ENCODE measurements at regions not wholly inside any gene's neighbourhood (a gene's known extent, or its start where the extent isn't known, plus 50 kb on each side); places are given as distances from the start of the nearest gene placed in this dataset.
"Not testable (repeated sequence)": the region's sequence is repeated elsewhere in the genome, so short reads cannot be mapped to it uniquely, and the experiment has no call there.

DNA sequence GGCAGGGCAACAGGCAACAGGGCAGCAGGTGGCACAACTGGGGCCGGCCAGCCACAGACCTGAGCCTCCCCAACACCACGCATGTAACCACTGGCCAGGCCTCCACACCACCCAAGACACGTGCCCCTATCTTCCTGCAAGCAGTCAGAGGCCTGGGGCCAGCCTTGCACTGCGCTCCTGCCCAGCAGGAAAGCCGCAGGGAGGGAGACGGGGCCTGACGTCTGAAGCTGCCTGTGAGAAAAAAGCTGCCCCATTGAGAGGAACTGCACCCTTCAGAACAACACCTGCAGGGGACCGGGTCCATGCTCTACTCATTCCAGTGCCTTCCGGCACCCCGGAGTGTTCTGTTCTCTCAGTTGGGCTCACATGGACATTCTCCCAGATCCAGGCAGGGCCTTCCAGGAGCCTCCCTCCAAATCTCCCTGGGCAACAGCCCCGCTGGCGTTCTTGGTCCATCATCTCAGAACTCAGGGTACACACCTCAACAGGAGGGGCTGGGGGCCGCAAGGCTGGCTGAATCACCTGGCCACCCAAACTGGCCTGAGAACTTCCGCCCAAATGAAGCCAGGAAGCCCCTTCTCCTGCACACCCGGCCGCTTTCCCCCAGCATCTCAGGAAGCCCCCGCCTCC lies 5403.6 kb upstream of the TPTE start:
- DNase-seq (ENCODE audit: low read depth); H3K4me3 ChIP-seq (ENCODE audit: low read depth, low read length): not testable (repeated sequence)

DNA sequence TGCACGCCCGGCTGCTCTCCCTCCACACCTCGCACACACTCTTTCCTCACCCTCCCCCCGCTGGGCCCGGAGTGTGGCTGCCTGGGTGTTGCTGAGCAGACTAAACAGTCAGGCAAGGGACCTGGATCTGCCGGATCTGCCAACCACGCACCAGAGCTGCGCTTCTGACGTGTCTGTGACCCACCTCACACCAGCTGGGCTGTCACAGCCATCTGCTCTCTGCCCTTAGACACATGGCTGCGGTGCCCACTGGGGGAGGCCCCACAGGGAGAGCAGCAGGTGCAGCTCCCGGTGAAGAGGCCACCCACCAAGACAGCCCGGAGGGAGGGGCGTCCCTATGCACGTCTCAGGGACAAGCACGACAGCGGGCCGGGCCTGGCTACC lies 5403.1 kb upstream of the TPTE start:
- not testable (repeated sequence) for DNase-seq (ENCODE audit: low read depth)

DNA sequence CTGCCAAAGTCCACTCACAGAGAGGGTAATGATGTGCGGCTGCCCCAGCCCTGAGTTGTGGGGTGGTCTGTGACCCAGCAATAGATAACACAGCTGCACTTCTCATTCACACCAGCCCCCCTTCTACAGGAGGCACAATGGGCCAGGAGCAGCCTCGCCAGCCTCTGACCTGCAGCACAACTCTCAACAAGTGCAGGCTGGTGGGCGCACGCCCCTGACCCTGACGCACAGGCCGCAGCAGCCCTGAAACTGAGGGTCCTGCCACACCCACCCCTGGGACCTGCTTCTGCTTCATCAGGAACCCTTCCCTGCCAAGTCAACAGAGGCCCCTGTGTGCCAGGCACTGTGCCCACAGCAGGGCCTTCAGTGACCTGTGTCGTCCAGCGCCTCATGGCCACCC lies 5402.2 kb upstream of the TPTE start:
- H3K4me3 ChIP-seq (ENCODE audit: low read depth, low read length); DNase-seq (ENCODE audit: low read depth): not testable (repeated sequence)

More for the DNA sequence above, 5403.1 kb upstream of the TPTE start:
- H3K4me3 ChIP-seq (ENCODE audit: low read depth, low read length) = not testable (repeated sequence)

DNA sequence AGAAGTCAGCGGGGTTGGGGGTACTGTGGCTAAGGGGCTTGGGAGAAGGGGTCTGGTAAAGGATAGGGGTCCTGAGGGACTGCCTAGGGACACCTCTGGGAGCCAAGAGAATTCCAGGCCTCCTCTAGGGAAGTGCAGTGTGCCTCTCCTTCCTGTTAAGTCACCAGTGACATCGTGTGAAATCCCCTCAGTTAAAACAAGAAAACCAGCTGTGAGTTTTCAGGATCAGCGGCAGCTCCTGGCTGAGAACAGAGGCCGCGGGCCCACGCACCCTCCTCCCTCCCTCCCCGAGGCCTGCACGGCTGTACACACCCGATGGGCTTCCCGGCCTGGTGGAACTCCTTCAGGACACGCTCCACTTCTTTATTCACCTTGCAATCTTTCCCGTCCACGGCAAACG lies 5400.0 kb upstream of the TPTE start:
- H3K4me3 ChIP-seq (ENCODE audit: low read depth, low read length); DNase-seq (ENCODE audit: low read depth): not testable (repeated sequence)

DNA sequence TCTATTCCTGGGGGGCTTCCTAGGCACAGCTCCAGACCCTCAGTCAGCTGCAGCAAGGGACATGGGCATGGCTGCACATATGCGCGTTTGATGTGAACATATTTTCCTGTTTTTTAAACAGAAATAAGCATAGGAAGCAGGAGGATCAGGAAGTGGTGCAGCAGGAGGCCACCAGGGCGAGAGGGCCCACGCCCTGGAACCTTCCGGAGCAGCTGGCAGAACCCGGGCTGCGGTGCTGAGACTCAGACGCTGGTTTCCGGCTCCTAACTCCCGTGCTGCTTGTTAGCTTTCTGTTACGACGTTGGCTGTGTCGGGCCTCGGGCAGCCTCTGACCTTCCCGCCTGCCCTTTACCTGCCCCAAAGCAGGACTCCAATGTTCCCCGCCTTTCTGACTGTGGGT lies 5399.5 kb upstream of the TPTE start:
- H3K4me3 ChIP-seq (ENCODE audit: low read depth, low read length); DNase-seq (ENCODE audit: low read depth): not testable (repeated sequence)

DNA sequence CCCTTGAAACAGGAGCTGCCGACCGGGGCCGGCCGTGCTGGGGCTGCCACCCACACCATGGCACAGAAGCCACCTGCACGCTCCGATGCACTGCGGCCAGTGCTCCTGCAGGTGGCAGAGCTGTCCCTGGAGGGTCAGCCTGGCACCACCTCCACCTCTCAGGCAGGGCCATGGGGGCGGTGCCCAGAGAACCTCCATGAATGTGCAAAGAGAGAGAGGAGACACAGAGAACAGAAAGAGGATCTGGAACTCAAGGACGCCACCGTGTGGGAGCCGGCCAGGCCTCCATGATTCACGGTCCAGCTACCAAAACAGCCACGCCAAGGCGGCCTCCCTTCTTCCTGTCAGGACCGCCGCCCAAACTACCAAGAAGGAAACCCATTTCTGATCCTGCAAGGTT lies 5397.7 kb upstream of the TPTE start:
- not testable (repeated sequence) for H3K4me3 ChIP-seq (ENCODE audit: low read depth, low read length); DNase-seq (ENCODE audit: low read depth)

DNA sequence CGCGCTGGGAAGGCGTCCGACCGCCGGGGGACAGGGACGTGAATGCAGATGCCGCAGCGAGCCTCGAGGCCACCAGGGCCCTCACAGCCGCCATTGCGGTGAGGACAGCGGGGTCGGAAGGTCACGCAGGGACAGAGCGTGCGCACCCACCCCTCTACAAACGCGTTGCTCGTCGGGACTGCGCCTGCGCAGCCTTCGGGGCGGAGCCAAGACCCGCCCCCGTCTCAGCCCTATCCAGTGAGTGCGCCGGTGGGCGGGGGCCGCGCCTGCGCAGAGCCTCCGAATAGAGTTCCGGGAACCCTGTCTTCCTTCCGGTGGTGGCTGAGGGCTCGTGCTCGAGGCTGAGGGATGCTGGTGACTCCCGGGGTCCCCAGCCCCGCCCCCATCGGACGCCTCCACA lies 5393.1 kb upstream of the TPTE start:
- peak; percentile 20 for DNase-seq (ENCODE audit: low read depth)
- H3K4me3 ChIP-seq (ENCODE audit: low read depth, low read length) = peak overlapping the region; percentile 40

DNA sequence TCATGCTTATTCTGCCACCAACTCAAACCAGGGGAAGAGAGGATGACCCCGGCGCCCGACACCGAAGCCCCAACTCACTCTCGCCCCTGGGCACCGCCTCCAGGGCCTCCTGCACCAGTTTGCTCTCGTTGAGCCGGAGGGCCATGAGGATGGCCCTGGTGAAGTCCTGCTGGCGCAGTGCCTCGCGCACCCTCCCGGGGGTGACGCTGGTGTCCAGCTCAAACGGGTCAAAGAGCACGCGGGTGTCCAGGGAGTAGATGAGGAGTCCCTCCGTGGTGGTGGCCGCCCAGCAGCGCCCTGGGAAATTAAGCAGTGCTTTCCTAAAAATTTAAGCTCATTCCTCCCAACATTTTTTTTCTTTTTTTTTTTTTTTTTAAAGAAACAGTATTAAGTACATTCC lies 5387.6 kb upstream of the TPTE start:
- DNase-seq (ENCODE audit: low read depth); H3K4me3 ChIP-seq (ENCODE audit: low read depth, low read length): not testable (repeated sequence)

DNA sequence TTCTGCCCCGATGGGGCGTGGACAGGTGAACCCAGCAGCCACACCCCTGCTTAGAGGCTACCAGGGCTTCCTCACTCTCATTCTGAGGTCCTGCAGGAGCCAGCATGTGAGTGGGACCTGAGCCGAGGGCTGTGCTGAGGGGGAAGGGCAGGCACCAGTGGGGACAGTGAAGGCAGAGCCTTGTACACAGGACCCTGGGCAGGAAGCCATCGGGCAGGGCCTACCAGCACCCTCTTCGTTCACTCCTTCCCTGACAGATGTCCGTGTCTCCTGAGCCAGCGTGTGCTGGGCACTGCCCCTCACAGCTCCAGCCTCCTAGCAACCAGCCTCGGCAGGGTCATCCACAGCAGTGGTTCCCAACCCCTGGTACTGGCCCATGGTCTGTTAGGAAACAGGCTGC lies 5385.0 kb upstream of the TPTE start:
- not testable (repeated sequence) for H3K4me3 ChIP-seq (ENCODE audit: low read depth, low read length); DNase-seq (ENCODE audit: low read depth)

DNA sequence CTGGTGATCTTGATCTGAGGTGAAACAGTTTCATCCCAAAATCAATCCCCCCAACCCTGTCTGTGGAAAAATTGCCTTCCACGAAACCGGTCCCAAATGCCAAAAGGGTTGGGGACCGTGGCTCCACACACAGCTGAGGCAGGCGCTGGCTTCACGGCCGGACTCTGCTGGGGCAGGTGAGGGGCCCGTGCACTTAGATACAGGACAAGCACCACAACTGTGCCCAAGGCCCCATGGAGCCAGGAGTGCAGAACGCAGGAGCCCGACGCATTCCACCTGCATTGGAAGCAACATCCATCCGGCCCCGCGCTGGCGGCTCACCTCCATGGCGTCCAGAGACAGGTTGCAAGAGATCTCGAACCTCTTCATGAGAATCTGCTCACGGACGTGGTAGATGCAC lies 5384.4 kb upstream of the TPTE start:
- H3K4me3 ChIP-seq (ENCODE audit: low read depth, low read length); DNase-seq (ENCODE audit: low read depth): not testable (repeated sequence)

DNA sequence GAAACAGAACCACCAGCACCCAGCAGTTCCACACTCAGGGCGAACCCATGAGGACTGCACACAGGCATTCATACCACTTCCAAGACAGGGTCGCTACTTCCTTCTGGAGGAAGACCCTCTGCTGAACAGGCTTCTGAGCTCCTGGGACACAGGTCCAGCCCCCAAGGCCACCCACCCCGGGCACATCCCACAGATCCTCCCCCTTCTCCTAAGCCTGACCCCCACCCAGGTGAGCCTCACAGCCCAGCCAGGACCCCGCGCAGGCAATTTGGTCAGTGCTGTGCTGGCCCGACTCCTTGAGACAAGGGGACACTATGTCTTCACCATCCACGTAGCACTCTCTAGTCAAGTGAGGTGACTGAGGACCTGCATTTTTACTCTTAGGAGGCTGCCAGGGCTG lies 5382.7 kb upstream of the TPTE start:
- not testable (repeated sequence) for DNase-seq (ENCODE audit: low read depth); H3K4me3 ChIP-seq (ENCODE audit: low read depth, low read length)

DNA sequence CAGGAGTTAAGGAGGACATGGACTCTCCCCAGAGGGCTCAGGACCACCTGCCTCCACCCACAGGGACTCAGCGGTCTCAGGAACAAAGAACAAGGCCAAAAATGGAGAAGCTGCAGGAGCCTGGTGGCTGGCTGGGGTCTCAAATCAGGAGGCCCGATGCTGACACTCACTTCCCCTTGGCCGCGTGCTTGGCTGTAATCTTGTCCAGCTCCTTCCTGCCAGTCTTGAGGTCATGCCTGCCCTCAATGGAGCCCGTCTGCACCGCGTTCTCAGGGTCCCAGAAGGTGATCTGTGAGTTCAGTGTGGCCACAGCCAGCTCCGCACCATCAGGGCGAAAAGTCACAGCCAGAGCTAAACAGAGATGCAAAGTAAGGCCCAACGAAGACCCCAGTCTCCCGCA lies 5381.9 kb upstream of the TPTE start:
- not testable (repeated sequence) for DNase-seq (ENCODE audit: low read depth); H3K4me3 ChIP-seq (ENCODE audit: low read depth, low read length)

DNA sequence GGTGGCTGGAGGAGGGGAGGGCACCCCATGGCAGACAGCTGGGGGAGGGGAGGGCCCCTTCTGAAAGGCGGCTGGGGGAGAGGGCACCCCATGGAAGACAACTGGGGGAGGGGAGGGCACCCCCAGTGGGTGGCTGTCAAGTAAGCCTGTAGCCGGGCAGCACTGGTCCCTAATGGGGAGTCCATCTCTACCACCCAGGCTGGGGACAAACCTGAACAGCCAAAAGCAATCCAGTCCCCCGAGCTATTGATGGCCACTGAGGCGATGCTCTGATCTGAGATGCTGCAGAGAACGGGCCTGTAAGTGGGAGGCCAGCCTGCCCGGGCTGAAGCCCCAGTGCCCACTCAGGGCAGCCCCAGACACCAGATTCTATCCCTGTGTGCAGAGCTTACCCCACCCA lies 5378.4 kb upstream of the TPTE start:
- not testable (repeated sequence) for DNase-seq (ENCODE audit: low read depth); H3K4me3 ChIP-seq (ENCODE audit: low read depth, low read length)

DNA sequence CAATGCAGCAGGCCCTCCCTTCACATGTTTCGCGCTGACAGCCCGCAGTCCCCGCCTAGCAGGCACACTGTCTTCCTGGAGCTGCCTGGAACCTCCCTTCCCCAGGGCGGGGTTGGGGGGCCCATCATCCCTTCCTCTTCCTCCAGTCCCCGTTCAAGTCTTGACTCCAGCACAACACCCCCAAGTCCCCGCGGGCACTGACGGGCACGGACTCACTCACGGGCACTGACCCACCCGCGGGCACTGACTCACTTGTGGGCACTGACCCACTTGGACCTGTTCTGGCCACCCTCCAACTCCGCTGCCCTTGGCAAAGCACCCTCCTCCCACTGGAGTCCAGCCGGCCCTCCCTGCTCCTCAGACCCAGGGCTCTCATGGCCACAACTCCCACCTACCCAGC lies 5376.7 kb upstream of the TPTE start:
- H3K4me3 ChIP-seq (ENCODE audit: low read depth, low read length); DNase-seq (ENCODE audit: low read depth): not testable (repeated sequence)

DNA sequence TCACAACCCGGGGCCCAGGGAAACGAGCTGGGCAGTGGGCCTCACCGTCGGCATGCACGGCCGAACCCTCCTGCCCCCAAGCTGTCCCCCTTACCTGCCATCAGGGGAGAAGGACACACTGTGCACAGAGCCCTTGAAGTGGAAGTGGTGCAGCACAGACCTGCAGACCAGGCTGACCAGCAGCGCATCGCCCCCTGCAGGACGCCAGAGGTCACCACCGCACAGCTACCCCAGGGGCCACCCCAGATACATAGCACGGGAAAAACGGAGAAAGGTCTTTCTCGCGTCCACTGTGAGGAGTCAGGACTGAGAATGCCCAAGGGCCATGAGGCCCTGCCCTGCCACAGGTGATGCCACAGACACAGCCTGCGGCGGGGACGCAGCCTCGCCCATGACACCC lies 5373.7 kb upstream of the TPTE start:
- not testable (repeated sequence) for H3K4me3 ChIP-seq (ENCODE audit: low read depth, low read length); DNase-seq (ENCODE audit: low read depth)

DNA sequence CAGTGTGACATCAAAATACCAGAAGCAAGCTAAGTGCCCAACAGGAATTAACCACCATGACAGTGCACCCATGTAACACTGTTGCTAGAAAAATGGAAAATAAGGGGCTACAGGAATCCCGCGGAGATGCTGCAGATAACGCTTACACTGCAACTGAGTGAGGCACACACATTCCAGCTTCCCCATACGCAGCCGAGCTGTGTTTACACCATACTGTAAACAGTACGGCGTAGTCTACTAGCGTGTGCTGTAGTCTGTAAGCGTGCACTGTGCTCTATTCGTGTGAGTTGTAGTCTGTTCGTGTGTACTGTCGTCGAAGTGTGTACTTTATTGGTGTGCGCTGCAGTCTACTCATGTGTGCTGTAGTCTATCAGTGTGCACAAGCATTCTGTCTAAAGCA lies 5372.2 kb upstream of the TPTE start:
- not testable (repeated sequence) for H3K4me3 ChIP-seq (ENCODE audit: low read depth, low read length); DNase-seq (ENCODE audit: low read depth)

DNA sequence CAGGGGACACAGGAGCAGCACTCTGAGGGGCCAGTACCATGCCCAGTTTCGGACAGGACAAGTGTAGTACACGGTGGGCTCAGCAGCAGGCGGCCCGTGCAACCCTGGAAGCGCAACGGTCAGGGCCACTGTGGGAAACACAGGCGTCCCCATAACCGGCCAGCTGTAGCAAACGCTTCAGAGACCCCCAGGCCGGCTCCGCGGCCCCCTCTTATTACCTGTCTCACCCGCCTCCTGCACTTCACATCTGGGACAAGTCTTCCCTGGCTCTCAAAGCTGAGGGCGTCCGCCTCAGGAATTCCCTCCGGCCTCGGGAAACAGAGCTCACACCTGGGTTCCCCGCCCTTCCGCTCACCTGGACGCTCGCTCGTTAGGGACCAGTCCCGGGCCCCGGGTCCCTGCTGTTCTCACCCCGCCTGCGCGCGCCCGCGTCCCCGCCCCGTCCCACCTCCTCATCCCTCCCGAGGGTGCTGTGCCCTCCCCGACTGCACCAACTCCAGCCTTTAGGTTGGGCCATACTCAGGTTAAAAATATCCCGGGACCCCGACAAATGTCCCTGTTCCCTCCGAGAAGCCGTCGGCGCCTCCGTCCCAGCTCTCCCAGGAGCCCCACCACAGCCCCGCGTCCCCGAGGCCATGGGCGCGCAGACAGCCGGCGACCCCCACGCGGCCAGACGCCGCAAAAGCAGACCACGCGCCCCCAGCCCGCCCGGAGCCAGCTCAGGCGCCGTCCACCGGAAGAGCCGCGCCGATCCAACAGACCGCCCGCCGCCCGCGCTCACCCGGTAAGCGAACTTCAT lies 5367.3 kb upstream of the TPTE start:
- DNase-seq (ENCODE audit: low read depth) = not testable (repeated sequence)
- peak overlapping the region; percentile 37 for H3K4me3 ChIP-seq (ENCODE audit: low read depth, low read length)

DNA sequence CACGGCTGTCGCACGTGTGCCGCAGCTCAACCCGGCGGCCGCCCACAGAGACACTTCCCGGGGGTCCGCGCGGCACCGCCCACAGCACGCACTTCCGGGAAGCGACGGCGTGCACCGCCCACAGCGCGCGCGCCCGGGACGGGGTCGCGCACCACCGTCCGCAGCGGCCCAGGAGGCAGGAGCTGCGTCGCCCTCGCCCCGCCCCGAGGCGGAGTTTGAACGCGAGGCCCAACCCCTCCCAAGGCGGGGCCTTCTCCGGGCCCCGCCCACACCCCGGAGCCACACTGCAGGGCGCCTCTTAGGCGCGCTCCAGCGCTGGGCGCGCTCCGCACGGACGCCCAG lies 5366.8 kb upstream of the TPTE start:
- peak; percentile 32 for DNase-seq (ENCODE audit: low read depth)
- peak overlapping the region; percentile 37 for H3K4me3 ChIP-seq (ENCODE audit: low read depth, low read length)

DNA sequence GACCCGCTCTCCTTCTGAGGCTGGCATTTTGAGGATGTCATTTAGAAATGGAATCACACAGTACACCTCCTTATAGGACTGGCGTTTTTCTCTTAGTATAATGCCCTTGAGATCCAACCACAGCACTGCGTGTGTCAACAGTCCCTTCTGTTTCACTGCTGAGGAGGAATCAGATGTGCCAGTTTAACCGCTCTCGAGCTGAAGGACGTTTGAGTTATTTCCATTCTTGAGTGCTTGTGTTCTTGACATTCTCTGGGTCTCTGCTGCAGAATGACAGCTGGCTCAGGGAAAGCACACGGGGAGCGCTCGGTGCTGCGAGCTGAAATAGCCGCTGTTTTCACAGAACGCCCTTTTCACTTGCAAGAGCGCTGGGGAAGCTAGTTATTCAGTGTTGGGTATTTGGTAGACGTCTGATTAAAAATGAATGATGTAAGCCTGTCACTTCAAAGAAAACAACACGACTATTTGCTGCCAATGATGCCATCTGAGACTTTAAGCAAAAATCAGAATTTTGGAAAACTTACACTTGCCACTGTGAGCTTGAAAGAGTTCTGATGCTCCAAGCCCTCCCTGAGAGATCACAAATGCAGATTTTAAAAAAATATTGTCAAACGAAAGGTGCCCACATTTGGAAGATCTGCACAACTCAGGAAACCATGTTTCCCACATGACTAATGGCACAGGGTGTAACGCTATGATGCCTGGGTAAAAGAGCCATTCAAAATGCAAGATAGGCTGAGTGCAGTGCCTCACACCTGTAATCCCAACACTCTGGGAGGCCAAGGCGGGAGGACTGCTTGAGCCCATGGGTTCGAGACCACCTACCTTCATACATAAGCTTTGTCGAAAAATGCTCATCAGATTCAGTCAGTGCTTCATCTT lies 5358.4 kb upstream of the TPTE start:
- DNase-seq (ENCODE audit: low read depth); H3K4me3 ChIP-seq (ENCODE audit: low read depth, low read length): not testable (repeated sequence)

DNA sequence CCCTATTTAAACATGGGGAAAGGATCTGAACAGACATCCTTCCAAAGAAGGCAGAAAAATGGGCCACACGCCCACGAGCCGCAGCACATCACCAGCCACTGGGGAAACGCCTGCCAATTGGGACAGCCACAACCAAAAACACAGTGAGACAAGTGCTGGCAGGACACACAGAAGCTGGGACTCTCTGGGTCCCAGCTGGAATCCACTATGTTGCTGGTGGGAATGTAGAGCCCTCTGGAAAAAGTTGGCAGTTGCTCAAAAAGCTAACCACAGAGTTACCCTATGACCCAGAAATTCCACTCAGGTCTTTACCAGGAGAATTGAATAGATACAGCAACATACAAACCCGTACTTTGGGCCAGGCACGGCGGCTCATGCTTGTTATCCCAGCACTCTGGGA lies 5355.6 kb upstream of the TPTE start:
- not testable (repeated sequence) for H3K4me3 ChIP-seq (ENCODE audit: low read depth, low read length); DNase-seq (ENCODE audit: low read depth)

Data from skeletal muscle cell (primary cell).